ENCODE measurements at regions not wholly inside any gene's neighbourhood (a gene's known extent, or its start where the extent isn't known, plus 50 kb on each side); places are given as distances from the start of the nearest gene placed in this dataset.

GRCh38 chr5:124417196-124417595 is 329.2 kb downstream of the ZNF608 start:
- Histone ChIP-seq H3K36me3 (ENCODE audit: insufficient read depth, low read length) (no peaks in the 10 kb centered on the region), H3K27me3 (ENCODE audit: control insufficient read depth, insufficient read depth, low read length) (no peaks in the 10 kb centered on the region), H3K4me2 (ENCODE audit: low read length) (no peak overlapping the region), H3K4me3 (ENCODE audit: low read length) (no peak overlapping the region), H3K4me1 (ENCODE audit: control insufficient read depth, insufficient read depth, low read length) (no peaks in the 10 kb centered on the region), H3K9me3 (replicated peaks; ENCODE audit: low read length) (no peaks in the 10 kb centered on the region), H3K9ac (ENCODE audit: low read depth, low read length) (no peak overlapping the region)

- H3K4me3 ChIP-seq (ENCODE audit: low read length), result no peak overlapping the region
- no peak overlapping the region for H3K9ac ChIP-seq (ENCODE audit: low read depth, low read length)
- no peaks in the 10 kb centered on the region for H3K36me3 ChIP-seq (ENCODE audit: insufficient read depth, low read length)
- no peaks in the 10 kb centered on the region for H3K27me3 ChIP-seq (ENCODE audit: control insufficient read depth, insufficient read depth, low read length)
- H3K4me2 ChIP-seq (ENCODE audit: low read length), result no peak overlapping the region
- no peaks in the 10 kb centered on the region for H3K4me1 ChIP-seq (ENCODE audit: control insufficient read depth, insufficient read depth, low read length)
- no peaks in the 10 kb centered on the region for H3K9me3 ChIP-seq (replicated peaks; ENCODE audit: low read length)
These were observed 329.8 kb downstream of the ZNF608 start for GRCh38 chr5:124416627-124417026.

GRCh38 chr5:124414973-124415372 is 331.5 kb downstream of the ZNF608 start:
- no peaks in the 10 kb centered on the region for H3K27me3 ChIP-seq (ENCODE audit: control insufficient read depth, insufficient read depth, low read length)
- no peak overlapping the region for H3K4me2 ChIP-seq (ENCODE audit: low read length)
- no peaks in the 10 kb centered on the region for H3K4me1 ChIP-seq (ENCODE audit: control insufficient read depth, insufficient read depth, low read length)
- no peaks in the 10 kb centered on the region for H3K36me3 ChIP-seq (ENCODE audit: insufficient read depth, low read length)
- no peaks in the 10 kb centered on the region for H3K9me3 ChIP-seq (replicated peaks; ENCODE audit: low read length)
- no peak overlapping the region for H3K9ac ChIP-seq (ENCODE audit: low read depth, low read length)
- H3K4me3 ChIP-seq (ENCODE audit: low read length), result no peak overlapping the region

- H3K4me3 ChIP-seq (ENCODE audit: low read length), result no peak overlapping the region
- no peaks in the 10 kb centered on the region for H3K27me3 ChIP-seq (ENCODE audit: control insufficient read depth, insufficient read depth, low read length)
- no peaks in the 10 kb centered on the region for H3K9me3 ChIP-seq (replicated peaks; ENCODE audit: low read length)
- H3K4me1 ChIP-seq (ENCODE audit: control insufficient read depth, insufficient read depth, low read length), result no peaks in the 10 kb centered on the region
- H3K4me2 ChIP-seq (ENCODE audit: low read length), result no peak overlapping the region
- H3K9ac ChIP-seq (ENCODE audit: low read depth, low read length), result no peak overlapping the region
- no peaks in the 10 kb centered on the region for H3K36me3 ChIP-seq (ENCODE audit: insufficient read depth, low read length)
These were observed 335.6 kb downstream of the ZNF608 start for GRCh38 chr5:124410539-124411488.

- no peak overlapping the region for H3K9ac ChIP-seq (ENCODE audit: low read depth, low read length)
- no peak overlapping the region for H3K4me2 ChIP-seq (ENCODE audit: low read length)
- no peaks in the 10 kb centered on the region for H3K9me3 ChIP-seq (replicated peaks; ENCODE audit: low read length)
- no peaks in the 10 kb centered on the region for H3K36me3 ChIP-seq (ENCODE audit: insufficient read depth, low read length)
- no peaks in the 10 kb centered on the region for H3K4me1 ChIP-seq (ENCODE audit: control insufficient read depth, insufficient read depth, low read length)
- no peak overlapping the region for H3K4me3 ChIP-seq (ENCODE audit: low read length)
- no peaks in the 10 kb centered on the region for H3K27me3 ChIP-seq (ENCODE audit: control insufficient read depth, insufficient read depth, low read length)
These were observed 337.5 kb downstream of the ZNF608 start for GRCh38 chr5:124408738-124409453.

GRCh38 chr5:124404796-124405195 is 341.6 kb downstream of the ZNF608 start:
- no peak overlapping the region for H3K9ac ChIP-seq (ENCODE audit: low read depth, low read length)
- H3K27me3 ChIP-seq (ENCODE audit: control insufficient read depth, insufficient read depth, low read length), result no peaks in the 10 kb centered on the region
- no peak overlapping the region for H3K4me2 ChIP-seq (ENCODE audit: low read length)
- no peaks in the 10 kb centered on the region for H3K36me3 ChIP-seq (ENCODE audit: insufficient read depth, low read length)
- peaks cover 8% of the 10 kb centered on the region for H3K4me1 ChIP-seq (ENCODE audit: control insufficient read depth, insufficient read depth, low read length)
- H3K9me3 ChIP-seq (replicated peaks; ENCODE audit: low read length), result no peaks in the 10 kb centered on the region
- H3K4me3 ChIP-seq (ENCODE audit: low read length), result no peak overlapping the region

GRCh38 chr5:124403281-124403680 is 343.2 kb downstream of the ZNF608 start:
- Histone ChIP-seq H3K4me2 (ENCODE audit: low read length) (no peak overlapping the region), H3K4me1 (ENCODE audit: control insufficient read depth, insufficient read depth, low read length) (peaks cover 8% of the 10 kb centered on the region), H3K27me3 (ENCODE audit: control insufficient read depth, insufficient read depth, low read length) (no peaks in the 10 kb centered on the region), H3K9ac (ENCODE audit: low read depth, low read length) (no peak overlapping the region), H3K9me3 (replicated peaks; ENCODE audit: low read length) (no peaks in the 10 kb centered on the region), H3K4me3 (ENCODE audit: low read length) (no peak overlapping the region), H3K36me3 (ENCODE audit: insufficient read depth, low read length) (no peaks in the 10 kb centered on the region)

GRCh38 chr5:124402144-124402581 is 344.3 kb downstream of the ZNF608 start:
- H3K9ac ChIP-seq (ENCODE audit: low read depth, low read length), result no peak overlapping the region
- peaks cover 8% of the 10 kb centered on the region for H3K4me1 ChIP-seq (ENCODE audit: control insufficient read depth, insufficient read depth, low read length)
- H3K36me3 ChIP-seq (ENCODE audit: insufficient read depth, low read length), result no peaks in the 10 kb centered on the region
- no peaks in the 10 kb centered on the region for H3K27me3 ChIP-seq (ENCODE audit: control insufficient read depth, insufficient read depth, low read length)
- H3K4me2 ChIP-seq (ENCODE audit: low read length), result no peak overlapping the region
- no peaks in the 10 kb centered on the region for H3K9me3 ChIP-seq (replicated peaks; ENCODE audit: low read length)
- H3K4me3 ChIP-seq (ENCODE audit: low read length), result no peak overlapping the region

GRCh38 chr5:124401476-124402143 is 344.8 kb downstream of the ZNF608 start:
- Histone ChIP-seq H3K4me3 (ENCODE audit: low read length) (no peak overlapping the region), H3K9ac (ENCODE audit: low read depth, low read length) (no peak overlapping the region), H3K27me3 (ENCODE audit: control insufficient read depth, insufficient read depth, low read length) (no peaks in the 10 kb centered on the region), H3K9me3 (replicated peaks; ENCODE audit: low read length) (no peaks in the 10 kb centered on the region), H3K4me1 (ENCODE audit: control insufficient read depth, insufficient read depth, low read length) (peaks cover 8% of the 10 kb centered on the region), H3K4me2 (ENCODE audit: low read length) (no peak overlapping the region), H3K36me3 (ENCODE audit: insufficient read depth, low read length) (no peaks in the 10 kb centered on the region)

- H3K4me3 ChIP-seq (ENCODE audit: low read length), result no peak overlapping the region
- no peaks in the 10 kb centered on the region for H3K36me3 ChIP-seq (ENCODE audit: insufficient read depth, low read length)
- H3K4me1 ChIP-seq (ENCODE audit: control insufficient read depth, insufficient read depth, low read length), result peaks cover 8% of the 10 kb centered on the region
- no peak overlapping the region for H3K4me2 ChIP-seq (ENCODE audit: low read length)
- H3K27me3 ChIP-seq (ENCODE audit: control insufficient read depth, insufficient read depth, low read length), result peaks cover 12% of the 10 kb centered on the region
- H3K9me3 ChIP-seq (replicated peaks; ENCODE audit: low read length), result no peaks in the 10 kb centered on the region
- no peak overlapping the region for H3K9ac ChIP-seq (ENCODE audit: low read depth, low read length)
These were observed 346.9 kb downstream of the ZNF608 start for GRCh38 chr5:124399426-124399961.

GRCh38 chr5:124398460-124398859 is 348.0 kb downstream of the ZNF608 start:
- no peak overlapping the region for H3K4me3 ChIP-seq (ENCODE audit: low read length)
- peaks cover 8% of the 10 kb centered on the region for H3K4me1 ChIP-seq (ENCODE audit: control insufficient read depth, insufficient read depth, low read length)
- peaks cover 12% of the 10 kb centered on the region for H3K27me3 ChIP-seq (ENCODE audit: control insufficient read depth, insufficient read depth, low read length)
- no peaks in the 10 kb centered on the region for H3K36me3 ChIP-seq (ENCODE audit: insufficient read depth, low read length)
- H3K9ac ChIP-seq (ENCODE audit: low read depth, low read length), result no peak overlapping the region
- no peaks in the 10 kb centered on the region for H3K9me3 ChIP-seq (replicated peaks; ENCODE audit: low read length)
- no peak overlapping the region for H3K4me2 ChIP-seq (ENCODE audit: low read length)

Data from skeletal muscle satellite cell (primary cell).